ENCODE measurements at regions not wholly inside any gene's neighbourhood (a gene's known extent, or its start where the extent isn't known, plus 50 kb on each side); places are given as distances from the start of the nearest gene placed in this dataset.

- H3K4me3 ChIP-seq (replicated peaks; ENCODE audit: low read depth, low read length), result no peak overlapping the region
- TF ChIP-seq CTCF (IDR thresholded peaks at IDR 0.05; ENCODE audit: low read depth, low read length, missing control alignments), result no peak
- DNase-seq (ENCODE audit: extremely low read depth, low read depth), result no peak
These were observed 540.4 kb downstream of the BUD13 start for GRCh38 chr11:116232364-116232828.

- DNase-seq (ENCODE audit: extremely low read depth, low read depth), result no peak
- TF ChIP-seq CTCF (IDR thresholded peaks at IDR 0.05; ENCODE audit: low read depth, low read length, missing control alignments), result no peak
These were observed 541.2 kb downstream of the BUD13 start for GRCh38 chr11:116231543-116231942.

GRCh38 chr11:116230438-116230837 is 542.3 kb downstream of the BUD13 start:
- no peak for TF ChIP-seq CTCF (IDR thresholded peaks at IDR 0.05; ENCODE audit: low read depth, low read length, missing control alignments)
- no peak for DNase-seq (ENCODE audit: extremely low read depth, low read depth)
- no peak overlapping the region for H3K4me3 ChIP-seq (replicated peaks; ENCODE audit: low read depth, low read length)

More at GRCh38 chr11:116231543-116231942, 541.2 kb downstream of the BUD13 start:
- no peak overlapping the region for H3K4me3 ChIP-seq (replicated peaks; ENCODE audit: low read depth, low read length)

- no peak overlapping the region for H3K4me3 ChIP-seq (replicated peaks; ENCODE audit: low read depth, low read length)
- no peak for DNase-seq (ENCODE audit: extremely low read depth, low read depth)
- no peak for TF ChIP-seq CTCF (IDR thresholded peaks at IDR 0.05; ENCODE audit: low read depth, low read length, missing control alignments)
These were observed 543.4 kb downstream of the BUD13 start for GRCh38 chr11:116229236-116229970.

GRCh38 chr11:116226731-116227130 is 546.1 kb downstream of the BUD13 start:
- TF ChIP-seq CTCF (IDR thresholded peaks at IDR 0.05; ENCODE audit: low read depth, low read length, missing control alignments), result no peak
- DNase-seq (ENCODE audit: extremely low read depth, low read depth), result no peak
- H3K4me3 ChIP-seq (replicated peaks; ENCODE audit: low read depth, low read length), result no peak overlapping the region

GRCh38 chr11:116225784-116226585 is 546.8 kb downstream of the BUD13 start:
- no peak for DNase-seq (ENCODE audit: extremely low read depth, low read depth)
- TF ChIP-seq CTCF (IDR thresholded peaks at IDR 0.05; ENCODE audit: low read depth, low read length, missing control alignments), result no peak
- H3K4me3 ChIP-seq (replicated peaks; ENCODE audit: low read depth, low read length), result no peak overlapping the region
